Endothelial cell (in vitro differentiated cells): ENCODE measurements at regions not wholly inside any gene's neighbourhood (a gene's known extent, or its start where the extent isn't known, plus 50 kb on each side); places are given as distances from the start of the nearest gene placed in this dataset.
"Not testable (repeated sequence)": the region's sequence is repeated elsewhere in the genome, so short reads cannot be mapped to it uniquely, and the experiment has no call there.

Source experiments
- DNase-seq: peaks from one replicate; pipeline ENCODE4 v3.0.0; 2021; ENCODE audit warnings: low spot score
- H3K27ac Mint-ChIP-seq: one replicate; pipeline ENCODE4 v1.8.0; 2021; ENCODE audit warnings: mixed read lengths, inconsistent platforms; ENCODE audit not compliant: unreplicated experiment
- H3K27me3 Mint-ChIP-seq: one replicate; pipeline ENCODE4 v1.8.0; 2021; ENCODE audit warnings: mild to moderate bottlenecking, moderate library complexity, mixed read lengths, inconsistent platforms; ENCODE audit not compliant: unreplicated experiment
- H3K36me3 Mint-ChIP-seq: one replicate; pipeline ENCODE4 v1.8.0; 2021; ENCODE audit warnings: mild to moderate bottlenecking, low read depth, mixed read lengths, inconsistent platforms; ENCODE audit not compliant: unreplicated experiment
- H3K4me1 Mint-ChIP-seq: one replicate; pipeline ENCODE4 v1.8.0; 2021; ENCODE audit warnings: mild to moderate bottlenecking, mixed read lengths, inconsistent platforms; ENCODE audit not compliant: unreplicated experiment
- H3K4me3 Mint-ChIP-seq: one replicate; pipeline ENCODE4 v1.8.0; 2021; ENCODE audit warnings: mild to moderate bottlenecking, mixed read lengths, inconsistent platforms; ENCODE audit not compliant: unreplicated experiment
- H3K9me3 Mint-ChIP-seq: one replicate; pipeline ENCODE4 v1.8.0; 2021; ENCODE audit warnings: mixed read lengths, inconsistent platforms; ENCODE audit not compliant: unreplicated experiment
- CTCF ChIP-seq: fragments of 200-600 bp; sonication (generic); IDR thresholded peaks from one replicate; pipeline ENCODE4 v1.5.0; 2021; ENCODE audit warnings: antibody characterized with exemption; ENCODE audit not compliant: unreplicated experiment

- TF ChIP-seq CTCF: no peak
- DNase-seq: no peak
- Mint-ChIP-seq H3K4me1 (no peaks in the 10 kb centered on the region), H3K27me3 (peaks cover 1% of the 10 kb centered on the region), H3K36me3 (peaks cover 3% of the 10 kb centered on the region), H3K4me3 (no peak overlapping the region), H3K27ac (no peak overlapping the region), H3K9me3 (peaks cover 5% of the 10 kb centered on the region)
Observed at GRCh38 chr21:27548486-27548885, 581.6 kb upstream of the ADAMTS5 start.

GRCh38 chr21:27545754-27546349, 579.0 kb upstream of the ADAMTS5 start:
- no peak overlapping the region for H3K27ac Mint-ChIP-seq
- TF ChIP-seq CTCF: no peak
- no peak overlapping the region for H3K4me3 Mint-ChIP-seq
- DNase-seq: no peak
- H3K4me1 Mint-ChIP-seq: no peaks in the 10 kb centered on the region
- H3K27me3 Mint-ChIP-seq: no peaks in the 10 kb centered on the region
- H3K36me3 Mint-ChIP-seq: no peaks in the 10 kb centered on the region
- H3K9me3 Mint-ChIP-seq: no peaks in the 10 kb centered on the region

- not testable (repeated sequence) for H3K36me3 Mint-ChIP-seq, H3K9me3 Mint-ChIP-seq, H3K27ac Mint-ChIP-seq, DNase-seq, H3K4me3 Mint-ChIP-seq, H3K4me1 Mint-ChIP-seq, H3K27me3 Mint-ChIP-seq
Observed at GRCh38 chr21:27542126-27542525, 575.2 kb upstream of the ADAMTS5 start.

GRCh38 chr21:27536319-27536718, 569.4 kb upstream of the ADAMTS5 start:
- Mint-ChIP-seq H3K4me3 (no peak overlapping the region), H3K36me3 (no peaks in the 10 kb centered on the region), H3K27ac (no peak overlapping the region), H3K27me3 (no peaks in the 10 kb centered on the region), H3K4me1 (no peaks in the 10 kb centered on the region), H3K9me3 (no peaks in the 10 kb centered on the region)
- TF ChIP-seq CTCF: no peak
- no peak for DNase-seq

- Mint-ChIP-seq H3K4me3 (no peak overlapping the region), H3K27ac (no peak overlapping the region), H3K9me3 (no peaks in the 10 kb centered on the region), H3K36me3 (no peaks in the 10 kb centered on the region), H3K4me1 (no peaks in the 10 kb centered on the region), H3K27me3 (no peaks in the 10 kb centered on the region)
- TF ChIP-seq CTCF: no peak
- no peak for DNase-seq
Observed at GRCh38 chr21:27535188-27535587, 568.3 kb upstream of the ADAMTS5 start.
